ENCODE measurements at regions not wholly inside any gene's neighbourhood (a gene's known extent, or its start where the extent isn't known, plus 50 kb on each side); places are given as distances from the start of the nearest gene placed in this dataset.

GRCh38 chr10:84990713-84991112, 662.3 kb downstream of the CCSER2 start:
- TF ChIP-seq CTCF (IDR thresholded peaks at IDR 0.05 in 4 of 5, conservative IDR thresholded peaks at IDR 0.05 in 1 of 5) (no peak), POLR2A (IDR thresholded peaks at IDR 0.05) (no peak)
